GM20000 (cell line): ENCODE measurements at regions not wholly inside any gene's neighbourhood (a gene's known extent, or its start where the extent isn't known, plus 50 kb on each side); places are given as distances from the start of the nearest gene placed in this dataset.

Experiments
- DNase-seq: peaks from one replicate; pipeline ENCODE4 v3.0.0; 2012; ENCODE audit warnings: low spot score
- TF ChIP-seq, protein P1 (sequence below): IDR thresholded peaks from 2 replicates; pipeline ENCODE4 v1.5.1; 2012; ENCODE audit warnings: mild to moderate bottlenecking, control low read depth; ENCODE audit errors: extremely low read depth, missing control alignments

DNA sequence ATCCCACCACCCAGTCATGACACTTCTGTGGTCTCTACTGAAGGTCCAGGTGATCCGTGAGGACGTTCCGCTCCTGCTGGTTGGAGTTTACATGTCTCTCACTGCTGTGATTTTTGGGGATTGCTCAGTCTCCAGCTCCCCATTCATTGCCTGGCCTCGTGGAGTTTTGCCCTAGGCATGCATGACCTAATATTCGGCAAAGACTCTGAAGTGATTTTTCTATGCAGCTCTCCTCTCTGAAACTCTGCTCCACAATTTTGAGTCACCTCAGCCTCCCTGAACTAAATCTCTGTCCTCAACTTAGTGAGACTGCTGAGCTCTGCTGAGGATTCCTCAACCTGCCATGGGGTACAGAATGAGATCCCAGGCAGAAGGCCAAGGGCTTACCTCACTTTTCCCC, 174.4 kb upstream of the FGGY start:
- DNase-seq, result no peak
- TF ChIP-seq, protein P1, sequence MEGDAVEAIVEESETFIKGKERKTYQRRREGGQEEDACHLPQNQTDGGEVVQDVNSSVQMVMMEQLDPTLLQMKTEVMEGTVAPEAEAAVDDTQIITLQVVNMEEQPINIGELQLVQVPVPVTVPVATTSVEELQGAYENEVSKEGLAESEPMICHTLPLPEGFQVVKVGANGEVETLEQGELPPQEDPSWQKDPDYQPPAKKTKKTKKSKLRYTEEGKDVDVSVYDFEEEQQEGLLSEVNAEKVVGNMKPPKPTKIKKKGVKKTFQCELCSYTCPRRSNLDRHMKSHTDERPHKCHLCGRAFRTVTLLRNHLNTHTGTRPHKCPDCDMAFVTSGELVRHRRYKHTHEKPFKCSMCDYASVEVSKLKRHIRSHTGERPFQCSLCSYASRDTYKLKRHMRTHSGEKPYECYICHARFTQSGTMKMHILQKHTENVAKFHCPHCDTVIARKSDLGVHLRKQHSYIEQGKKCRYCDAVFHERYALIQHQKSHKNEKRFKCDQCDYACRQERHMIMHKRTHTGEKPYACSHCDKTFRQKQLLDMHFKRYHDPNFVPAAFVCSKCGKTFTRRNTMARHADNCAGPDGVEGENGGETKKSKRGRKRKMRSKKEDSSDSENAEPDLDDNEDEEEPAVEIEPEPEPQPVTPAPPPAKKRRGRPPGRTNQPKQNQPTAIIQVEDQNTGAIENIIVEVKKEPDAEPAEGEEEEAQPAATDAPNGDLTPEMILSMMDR, result no peak

DNA sequence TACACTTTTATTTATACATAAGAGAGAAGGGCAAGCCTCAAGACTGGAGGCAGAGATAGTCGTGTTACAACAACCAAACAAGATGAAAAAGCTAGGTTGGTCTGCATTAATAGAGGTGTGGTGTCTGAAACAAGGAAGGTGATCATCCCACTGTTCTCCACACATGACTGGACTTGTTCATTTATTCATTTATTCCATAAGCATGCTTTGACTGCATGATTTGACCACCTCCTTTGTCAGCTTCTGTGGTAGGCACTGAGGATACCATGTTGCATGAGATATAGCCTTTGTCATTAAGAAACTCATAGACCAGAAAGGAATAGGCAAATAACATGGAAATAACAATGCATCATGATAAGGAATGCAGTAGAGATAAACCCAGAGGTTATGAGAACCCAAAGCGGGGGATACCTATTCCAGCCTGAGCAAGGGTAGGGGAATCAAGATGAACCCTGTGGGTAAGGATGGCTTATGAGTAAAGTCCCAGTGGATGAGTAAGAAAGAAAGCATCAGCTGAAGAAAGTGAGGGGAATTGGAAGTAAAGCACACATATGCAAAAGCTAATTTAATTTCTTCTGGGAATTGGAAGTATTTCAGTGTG, 173.7 kb upstream of the FGGY start:
- no peak for DNase-seq
- TF ChIP-seq, protein P1, result no peak

DNA sequence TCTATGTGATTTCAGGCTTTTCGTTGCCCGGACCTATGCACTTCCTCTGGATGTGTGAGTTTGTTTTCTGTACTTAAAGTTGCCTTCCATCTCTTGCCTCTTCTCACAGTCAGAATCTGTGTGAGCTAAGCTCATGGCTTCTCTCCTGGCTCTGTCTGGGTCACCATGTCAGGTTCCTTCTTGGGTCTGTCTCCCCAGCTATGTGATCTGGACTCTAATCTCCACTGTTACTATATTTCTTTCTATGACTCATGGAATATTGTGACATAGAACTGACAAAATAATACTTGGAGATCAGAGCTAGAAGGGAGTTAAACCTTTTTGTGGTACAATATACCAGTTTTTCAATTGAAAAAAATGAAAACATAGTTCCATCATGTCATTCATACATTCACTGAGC, 172.7 kb upstream of the FGGY start:
- TF ChIP-seq, protein P1, result no peak
- DNase-seq, result no peak

DNA sequence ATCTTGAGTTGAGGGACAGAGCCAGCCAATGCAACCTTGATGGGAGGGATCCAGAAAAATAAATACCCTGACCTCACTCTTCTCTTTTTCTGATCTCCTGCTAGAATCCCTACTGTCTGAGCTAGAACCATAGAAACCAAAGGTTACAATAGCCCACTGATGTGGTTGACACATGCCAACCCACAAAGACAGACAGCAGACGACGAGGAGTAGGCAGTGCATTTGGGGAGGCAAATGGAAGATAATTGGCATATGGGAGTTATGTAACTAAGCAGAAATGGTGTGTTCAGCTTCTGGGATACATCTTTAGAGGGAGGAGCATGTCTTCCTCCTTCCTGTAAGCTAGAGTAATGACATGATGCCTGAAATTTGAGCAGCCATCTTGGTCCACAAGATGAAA, 171.7 kb upstream of the FGGY start:
- TF ChIP-seq, protein P1, result no peak
- DNase-seq, result no peak

DNA sequence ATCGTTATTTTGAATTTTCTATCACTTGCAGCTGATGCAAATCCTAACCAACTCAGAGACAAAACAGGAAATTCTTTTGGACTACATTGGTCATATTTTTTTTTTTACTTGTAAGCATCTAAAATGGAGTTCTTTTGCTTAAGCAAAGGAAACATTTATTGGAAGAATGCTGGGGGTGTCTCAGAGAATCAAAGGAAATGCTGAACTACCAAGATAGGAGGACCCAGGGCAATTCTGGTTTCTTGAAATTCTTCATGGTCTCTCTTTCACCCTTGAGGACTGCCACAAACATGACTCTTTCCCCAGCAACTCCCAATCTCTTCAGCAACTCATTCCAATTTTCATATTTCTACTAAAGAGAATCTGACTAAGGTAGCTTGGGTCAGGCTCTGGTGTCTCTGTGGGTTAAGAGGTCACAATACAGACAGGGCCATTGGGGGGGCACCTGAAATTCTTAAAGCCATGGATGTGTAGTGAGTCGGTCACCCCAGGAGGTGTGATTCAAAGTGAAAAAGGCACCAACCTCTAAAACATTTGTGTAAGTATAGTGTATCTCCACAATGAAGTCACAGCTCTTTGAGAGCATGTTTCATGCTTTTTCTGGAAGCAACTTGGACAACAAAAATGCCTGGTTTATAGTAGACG, 171.1 kb upstream of the FGGY start:
- TF ChIP-seq, protein P1, result no peak
- DNase-seq, result no peak

- TF ChIP-seq, protein P1, result no peak
- DNase-seq, result no peak
Observed at GRCh38 chr1:59126366-59126765, 170.5 kb upstream of the FGGY start.

DNA sequence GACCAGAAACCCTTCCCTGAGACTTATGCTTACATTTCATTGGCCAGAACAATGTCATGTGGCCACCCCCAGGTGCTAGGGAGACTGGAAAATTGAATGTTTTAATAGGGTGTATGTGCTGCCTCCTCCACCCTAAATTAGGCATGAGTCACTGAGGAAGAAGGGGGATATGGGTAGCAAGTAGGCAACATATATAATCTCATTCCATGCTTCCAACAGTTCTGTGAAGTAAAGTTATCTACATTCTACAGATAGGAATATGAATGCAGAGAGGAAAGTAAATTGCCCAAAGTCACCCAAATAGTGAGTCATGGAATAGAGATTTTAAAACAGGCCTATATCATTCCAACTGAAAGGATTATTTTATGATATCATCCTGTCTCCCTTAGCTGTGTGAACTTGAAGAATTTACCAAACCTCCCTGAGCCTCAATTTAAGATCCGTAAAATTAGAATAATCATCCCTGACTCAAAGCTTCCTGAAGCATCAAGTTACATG, 168.6 kb upstream of the FGGY start:
- no peak for DNase-seq
- TF ChIP-seq, protein P1, result no peak
